ENCODE measurements at regions not wholly inside any gene's neighbourhood (a gene's known extent, or its start where the extent isn't known, plus 50 kb on each side); places are given as distances from the start of the nearest gene placed in this dataset.

GRCh38 chr5:135690466-135690865 is 111.7 kb upstream of the CXCL14 start:
- TF ChIP-seq, protein P1, sequence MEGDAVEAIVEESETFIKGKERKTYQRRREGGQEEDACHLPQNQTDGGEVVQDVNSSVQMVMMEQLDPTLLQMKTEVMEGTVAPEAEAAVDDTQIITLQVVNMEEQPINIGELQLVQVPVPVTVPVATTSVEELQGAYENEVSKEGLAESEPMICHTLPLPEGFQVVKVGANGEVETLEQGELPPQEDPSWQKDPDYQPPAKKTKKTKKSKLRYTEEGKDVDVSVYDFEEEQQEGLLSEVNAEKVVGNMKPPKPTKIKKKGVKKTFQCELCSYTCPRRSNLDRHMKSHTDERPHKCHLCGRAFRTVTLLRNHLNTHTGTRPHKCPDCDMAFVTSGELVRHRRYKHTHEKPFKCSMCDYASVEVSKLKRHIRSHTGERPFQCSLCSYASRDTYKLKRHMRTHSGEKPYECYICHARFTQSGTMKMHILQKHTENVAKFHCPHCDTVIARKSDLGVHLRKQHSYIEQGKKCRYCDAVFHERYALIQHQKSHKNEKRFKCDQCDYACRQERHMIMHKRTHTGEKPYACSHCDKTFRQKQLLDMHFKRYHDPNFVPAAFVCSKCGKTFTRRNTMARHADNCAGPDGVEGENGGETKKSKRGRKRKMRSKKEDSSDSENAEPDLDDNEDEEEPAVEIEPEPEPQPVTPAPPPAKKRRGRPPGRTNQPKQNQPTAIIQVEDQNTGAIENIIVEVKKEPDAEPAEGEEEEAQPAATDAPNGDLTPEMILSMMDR (IDR thresholded peaks at IDR 0.05): no peak
- TF ChIP-seq POLR2A (IDR thresholded peaks at IDR 0.05) (no peak), EP300 (IDR thresholded peaks at IDR 0.05) (no peak)

GRCh38 chr5:135689506-135689905 is 110.7 kb upstream of the CXCL14 start:
- H3K27me3 ChIP-seq: no peaks in the 10 kb centered on the region
- H3K9me3 ChIP-seq: no peaks in the 10 kb centered on the region
- DNase-seq (ENCODE audit: low spot score in 2 of 2): no peak
- no peak overlapping the region for H3K4me3 ChIP-seq
- no peak overlapping the region for H3K27ac ChIP-seq
- WGBS, 2 donors: 82 to 84% methylated on average over 4 of the region's 4 CpGs
- peaks cover 0 to 27% (median 0%) of the 10 kb centered on the region in 4 donors for H3K4me1 ChIP-seq
- no peaks in the 10 kb centered on the region for H3K36me3 ChIP-seq
- TF ChIP-seq, protein P1 (IDR thresholded peaks at IDR 0.05): no peak
- TF ChIP-seq EP300 (IDR thresholded peaks at IDR 0.05) (no peak), POLR2A (IDR thresholded peaks at IDR 0.05) (no peak)

More at GRCh38 chr5:135690466-135690865, 111.7 kb upstream of the CXCL14 start:
- no peak for DNase-seq (ENCODE audit: low spot score in 2 of 2)
- whole genome bisulfite sequencing, 2 donors: 83 to 84% methylated on average over 2 of the region's 2 CpGs
- no peaks in the 10 kb centered on the region for H3K36me3 ChIP-seq
- H3K9me3 ChIP-seq: no peaks in the 10 kb centered on the region
- H3K27me3 ChIP-seq: no peaks in the 10 kb centered on the region
- no peak overlapping the region for H3K27ac ChIP-seq
- no peak overlapping the region for H3K4me3 ChIP-seq
- peaks cover 0 to 36% (median 0%) of the 10 kb centered on the region in 4 donors for H3K4me1 ChIP-seq

DNA sequence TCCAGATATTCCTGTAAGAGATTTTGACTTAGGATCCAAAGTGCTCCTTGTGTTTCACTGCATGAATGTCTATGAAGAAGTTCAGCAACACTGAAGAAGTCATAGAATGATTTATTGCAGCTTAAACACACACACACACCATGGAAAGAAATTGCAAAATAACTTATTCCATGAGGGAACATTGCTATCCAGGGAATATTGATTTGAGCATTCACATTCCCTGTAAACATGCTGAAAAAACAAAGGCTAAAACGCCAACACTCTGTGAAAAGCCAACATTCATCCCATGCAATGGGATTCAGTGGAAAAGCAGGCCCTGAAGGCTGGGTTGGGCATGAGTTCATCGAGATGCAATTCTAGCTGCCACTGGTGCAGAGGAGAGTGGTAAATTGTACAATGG is 109.6 kb upstream of the CXCL14 start:
- peaks cover 0 to 19% (median 0%) of the 10 kb centered on the region in 4 donors for H3K4me1 ChIP-seq
- TF ChIP-seq, protein P1 (IDR thresholded peaks at IDR 0.05): no peak
- no peak for TF ChIP-seq POLR2A (IDR thresholded peaks at IDR 0.05)
- TF ChIP-seq EP300 (IDR thresholded peaks at IDR 0.05): peak in 1 of 2 donors; percentile 59
- no peaks in the 10 kb centered on the region for H3K36me3 ChIP-seq
- no peaks in the 10 kb centered on the region for H3K27me3 ChIP-seq
- H3K27ac ChIP-seq: no peak overlapping the region
- no peak for DNase-seq (ENCODE audit: low spot score in 2 of 2)
- WGBS, 2 donors: 23 to 52% methylated on average over 2 of the region's 2 CpGs
- no peaks in the 10 kb centered on the region for H3K9me3 ChIP-seq
- H3K4me3 ChIP-seq: no peak overlapping the region

DNA sequence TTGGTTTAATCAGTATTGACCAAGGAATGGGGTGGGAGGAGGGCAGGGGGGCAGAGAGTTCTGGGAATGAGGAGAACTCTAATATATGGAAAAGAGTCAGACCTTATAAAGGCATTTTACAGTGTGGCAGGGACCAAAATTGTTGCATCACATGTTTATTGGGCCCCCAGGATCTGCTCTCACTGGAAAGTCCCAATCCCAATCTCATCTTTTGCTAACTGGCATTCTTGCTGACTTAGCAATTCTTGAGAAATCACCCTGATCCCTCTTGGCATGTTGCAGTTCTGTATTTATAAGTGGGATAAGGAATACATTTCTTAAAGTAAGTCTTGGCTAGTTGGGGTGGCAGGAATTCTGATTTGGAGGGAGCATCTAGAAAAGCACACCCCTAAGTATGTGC is 104.4 kb upstream of the CXCL14 start:
- Histone ChIP-seq H3K4me3 (no peak overlapping the region), H3K27me3 (no peaks in the 10 kb centered on the region), H3K4me1 (no peaks in the 10 kb centered on the region), H3K36me3 (no peaks in the 10 kb centered on the region), H3K9me3 (peaks cover 0 to 38% (median 1%) of the 10 kb centered on the region in 4 donors), H3K27ac (no peak overlapping the region)
- DNase-seq (ENCODE audit: low spot score in 2 of 2): no peak
- TF ChIP-seq, protein P1 (IDR thresholded peaks at IDR 0.05): no peak
- no peak for TF ChIP-seq POLR2A (IDR thresholded peaks at IDR 0.05)
- TF ChIP-seq EP300 (IDR thresholded peaks at IDR 0.05): no peak

DNA sequence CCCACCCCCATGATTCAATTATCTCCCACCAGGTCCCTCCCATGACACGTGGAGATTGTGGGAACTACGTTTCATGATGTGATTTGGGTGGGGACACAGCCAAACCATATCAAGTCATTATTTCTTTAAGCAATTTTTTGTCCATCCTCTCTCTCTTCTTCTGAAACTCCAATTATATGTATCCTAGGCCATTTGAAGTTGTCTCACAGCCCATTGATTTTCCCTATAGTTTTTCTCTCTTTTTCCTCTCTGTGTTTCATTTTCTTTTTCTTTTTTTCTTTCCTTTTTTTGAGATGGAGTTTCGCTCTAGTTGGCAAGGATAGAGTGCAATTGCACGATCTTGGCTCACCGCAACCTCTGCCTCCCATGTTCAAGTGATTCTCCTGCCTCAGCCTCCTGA is 101.9 kb upstream of the CXCL14 start:
- Histone ChIP-seq H3K4me3 (no peak overlapping the region), H3K27ac (no peak overlapping the region), H3K4me1 (no peaks in the 10 kb centered on the region), H3K9me3 (peaks cover 0 to 58% (median 1%) of the 10 kb centered on the region in 4 donors), H3K36me3 (no peaks in the 10 kb centered on the region), H3K27me3 (no peaks in the 10 kb centered on the region)
- DNase-seq (ENCODE audit: low spot score in 2 of 2): no peak
- TF ChIP-seq, protein P1 (IDR thresholded peaks at IDR 0.05): no peak
- no peak for TF ChIP-seq EP300 (IDR thresholded peaks at IDR 0.05)
- no peak for TF ChIP-seq POLR2A (IDR thresholded peaks at IDR 0.05)
- WGBS, 2 donors: 79 to 90% methylated on average over 5 of the region's 5 CpGs
